ENCODE measurements at regions not wholly inside any gene's neighbourhood (a gene's known extent, or its start where the extent isn't known, plus 50 kb on each side); places are given as distances from the start of the nearest gene placed in this dataset.

DNA sequence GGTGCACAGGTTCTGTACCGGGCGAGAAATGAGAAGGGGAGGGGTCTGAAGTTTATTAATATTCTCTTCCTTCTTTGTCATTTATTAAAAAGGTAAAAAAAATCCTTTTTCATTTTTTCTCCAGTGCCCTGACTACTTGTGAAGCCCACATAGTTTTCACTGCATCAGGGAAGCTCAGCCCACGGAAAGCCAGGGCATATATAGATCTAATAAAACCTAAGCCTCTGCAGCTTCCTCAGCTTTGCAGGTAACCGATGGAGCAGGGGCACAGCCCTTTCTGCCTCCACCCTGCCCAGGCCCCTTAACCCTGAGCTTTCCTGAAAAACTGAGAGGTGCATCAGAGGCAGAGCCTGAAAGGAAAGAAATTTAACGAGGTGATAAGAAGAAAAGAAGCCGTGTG, 140.1 kb downstream of the NXPE2 start:
- Histone ChIP-seq H3K36me3 (ENCODE audit: control insufficient read depth, insufficient read depth, low read length) (no peaks in the 10 kb centered on the region), H3K4me3 (replicated peaks; ENCODE audit: low read depth, low read length) (no peak overlapping the region), H3K27me3 (replicated peaks; ENCODE audit: control insufficient read depth, insufficient read depth, low read length) (no peaks in the 10 kb centered on the region)
- DNase-seq (ENCODE audit: extremely low read depth, insufficient read length), result no peak
- TF ChIP-seq, protein P1, sequence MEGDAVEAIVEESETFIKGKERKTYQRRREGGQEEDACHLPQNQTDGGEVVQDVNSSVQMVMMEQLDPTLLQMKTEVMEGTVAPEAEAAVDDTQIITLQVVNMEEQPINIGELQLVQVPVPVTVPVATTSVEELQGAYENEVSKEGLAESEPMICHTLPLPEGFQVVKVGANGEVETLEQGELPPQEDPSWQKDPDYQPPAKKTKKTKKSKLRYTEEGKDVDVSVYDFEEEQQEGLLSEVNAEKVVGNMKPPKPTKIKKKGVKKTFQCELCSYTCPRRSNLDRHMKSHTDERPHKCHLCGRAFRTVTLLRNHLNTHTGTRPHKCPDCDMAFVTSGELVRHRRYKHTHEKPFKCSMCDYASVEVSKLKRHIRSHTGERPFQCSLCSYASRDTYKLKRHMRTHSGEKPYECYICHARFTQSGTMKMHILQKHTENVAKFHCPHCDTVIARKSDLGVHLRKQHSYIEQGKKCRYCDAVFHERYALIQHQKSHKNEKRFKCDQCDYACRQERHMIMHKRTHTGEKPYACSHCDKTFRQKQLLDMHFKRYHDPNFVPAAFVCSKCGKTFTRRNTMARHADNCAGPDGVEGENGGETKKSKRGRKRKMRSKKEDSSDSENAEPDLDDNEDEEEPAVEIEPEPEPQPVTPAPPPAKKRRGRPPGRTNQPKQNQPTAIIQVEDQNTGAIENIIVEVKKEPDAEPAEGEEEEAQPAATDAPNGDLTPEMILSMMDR (IDR thresholded peaks at IDR 0.05; ENCODE audit: insufficient read depth, low read length, poor library complexity, severe bottlenecking), result no peak

DNA sequence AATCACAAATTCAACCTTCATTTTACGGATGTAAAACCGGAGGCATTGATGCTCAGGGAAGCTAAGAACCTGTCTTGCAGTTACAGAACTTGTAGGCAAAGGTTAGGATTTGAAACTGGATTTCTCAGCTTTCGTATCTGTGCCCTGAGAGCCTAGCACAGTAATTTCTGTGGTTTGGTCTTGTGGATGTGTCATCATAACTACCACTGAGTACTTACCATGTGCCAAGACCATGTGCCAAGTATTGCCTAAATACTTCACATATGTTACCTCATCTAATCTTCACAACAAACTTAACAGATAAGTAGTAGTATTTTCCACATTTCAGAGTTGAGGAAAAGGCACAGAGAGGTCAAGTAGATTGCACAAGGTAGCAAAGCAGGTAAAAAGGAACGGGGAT, 140.7 kb downstream of the NXPE2 start:
- no peak for DNase-seq (ENCODE audit: extremely low read depth, insufficient read length)

GRCh38 chr11:114820621-114821020, 142.3 kb downstream of the NXPE2 start:
- DNase-seq (ENCODE audit: extremely low read depth, insufficient read length), result no peak

More for the DNA sequence above, 140.7 kb downstream of the NXPE2 start:
- TF ChIP-seq, protein P1 (IDR thresholded peaks at IDR 0.05; ENCODE audit: insufficient read depth, low read length, poor library complexity, severe bottlenecking), result no peak
- H3K27me3 ChIP-seq (replicated peaks; ENCODE audit: control insufficient read depth, insufficient read depth, low read length), result no peaks in the 10 kb centered on the region
- no peaks in the 10 kb centered on the region for H3K36me3 ChIP-seq (ENCODE audit: control insufficient read depth, insufficient read depth, low read length)
- no peak overlapping the region for H3K4me3 ChIP-seq (replicated peaks; ENCODE audit: low read depth, low read length)

DNA sequence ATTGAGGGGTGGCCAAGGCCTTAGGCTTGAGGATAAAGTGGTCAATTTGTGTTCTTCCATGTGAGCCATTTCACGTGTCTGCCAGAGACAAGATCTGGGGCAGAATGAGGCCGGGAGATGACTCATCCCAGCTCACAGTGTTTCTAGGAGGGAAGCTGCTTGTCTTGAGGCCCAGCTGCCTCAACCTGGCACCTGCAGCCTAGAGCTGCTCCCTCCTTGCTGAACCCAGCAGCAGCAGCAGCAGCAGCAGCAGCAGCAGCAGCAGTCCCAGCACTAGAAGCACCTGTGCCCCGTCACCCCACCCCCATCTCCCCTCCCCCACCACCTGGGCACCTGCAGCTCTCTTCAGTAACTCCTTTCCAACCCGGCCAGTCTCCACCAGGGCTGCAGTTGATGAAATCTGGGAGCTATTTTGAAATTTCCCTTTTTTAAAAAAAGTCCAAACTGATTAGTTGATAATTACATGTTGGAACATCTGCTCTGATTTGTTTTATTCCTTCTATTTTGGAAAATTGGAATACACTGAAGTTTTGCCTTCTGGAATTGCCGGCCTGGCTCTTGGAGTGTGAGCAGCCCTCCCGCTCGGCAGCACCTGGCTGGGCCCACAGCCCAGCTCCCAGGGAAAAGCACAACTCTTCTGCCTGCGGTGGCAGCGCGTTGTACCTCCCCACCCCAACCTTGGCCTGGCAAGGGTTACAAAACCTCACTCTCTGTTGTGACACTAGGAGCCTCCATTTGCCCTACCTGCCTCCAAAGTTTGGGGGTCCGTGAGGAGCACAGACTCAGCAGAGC, 143.5 kb downstream of the NXPE2 start:
- Histone ChIP-seq H3K36me3 (ENCODE audit: control insufficient read depth, insufficient read depth, low read length) (no peaks in the 10 kb centered on the region), H3K4me3 (replicated peaks; ENCODE audit: low read depth, low read length) (no peak overlapping the region), H3K27me3 (replicated peaks; ENCODE audit: control insufficient read depth, insufficient read depth, low read length) (no peaks in the 10 kb centered on the region)
- no peak for DNase-seq (ENCODE audit: extremely low read depth, insufficient read length)
- TF ChIP-seq, protein P1 (IDR thresholded peaks at IDR 0.05; ENCODE audit: insufficient read depth, low read length, poor library complexity, severe bottlenecking), result no peak

More at GRCh38 chr11:114820621-114821020, 142.3 kb downstream of the NXPE2 start:
- Histone ChIP-seq H3K36me3 (ENCODE audit: control insufficient read depth, insufficient read depth, low read length) (no peaks in the 10 kb centered on the region), H3K27me3 (replicated peaks; ENCODE audit: control insufficient read depth, insufficient read depth, low read length) (no peaks in the 10 kb centered on the region), H3K4me3 (replicated peaks; ENCODE audit: low read depth, low read length) (no peak overlapping the region)
- TF ChIP-seq, protein P1 (IDR thresholded peaks at IDR 0.05; ENCODE audit: insufficient read depth, low read length, poor library complexity, severe bottlenecking), result no peak

DNA sequence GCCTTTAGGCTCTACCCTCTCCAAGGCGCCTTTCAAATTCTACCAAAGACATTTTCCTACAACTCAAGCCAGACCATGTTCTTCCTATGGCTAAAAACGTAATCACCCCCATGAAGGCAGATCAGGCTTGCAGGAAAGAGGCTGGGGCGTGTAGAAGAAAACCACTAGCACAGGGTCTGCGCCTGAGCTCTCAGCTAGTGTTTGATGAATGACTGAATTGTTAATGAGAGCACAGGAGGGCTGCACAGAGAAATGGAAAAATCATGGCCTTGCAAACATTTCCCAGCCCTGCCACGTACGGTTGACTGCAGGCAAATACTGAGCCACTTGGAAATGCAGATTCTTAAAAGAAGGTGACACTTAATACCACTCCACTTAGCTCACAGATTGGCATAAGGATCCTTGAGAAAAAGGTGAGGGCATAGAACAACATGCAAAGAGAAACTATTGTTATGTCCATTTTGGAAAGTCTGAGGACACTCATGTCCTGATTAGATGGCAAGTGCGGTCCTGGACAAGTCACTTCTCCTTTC, 148.6 kb downstream of the NXPE2 start:
- TF ChIP-seq, protein P1 (IDR thresholded peaks at IDR 0.05; ENCODE audit: insufficient read depth, low read length, poor library complexity, severe bottlenecking), result no peak
- H3K27me3 ChIP-seq (replicated peaks; ENCODE audit: control insufficient read depth, insufficient read depth, low read length), result no peaks in the 10 kb centered on the region
- no peaks in the 10 kb centered on the region for H3K36me3 ChIP-seq (ENCODE audit: control insufficient read depth, insufficient read depth, low read length)
- no peak overlapping the region for H3K4me3 ChIP-seq (replicated peaks; ENCODE audit: low read depth, low read length)
- no peak for DNase-seq (ENCODE audit: extremely low read depth, insufficient read length)
